ENCODE measurements at regions not wholly inside any gene's neighbourhood (a gene's known extent, or its start where the extent isn't known, plus 50 kb on each side); places are given as distances from the start of the nearest gene placed in this dataset.

DNA sequence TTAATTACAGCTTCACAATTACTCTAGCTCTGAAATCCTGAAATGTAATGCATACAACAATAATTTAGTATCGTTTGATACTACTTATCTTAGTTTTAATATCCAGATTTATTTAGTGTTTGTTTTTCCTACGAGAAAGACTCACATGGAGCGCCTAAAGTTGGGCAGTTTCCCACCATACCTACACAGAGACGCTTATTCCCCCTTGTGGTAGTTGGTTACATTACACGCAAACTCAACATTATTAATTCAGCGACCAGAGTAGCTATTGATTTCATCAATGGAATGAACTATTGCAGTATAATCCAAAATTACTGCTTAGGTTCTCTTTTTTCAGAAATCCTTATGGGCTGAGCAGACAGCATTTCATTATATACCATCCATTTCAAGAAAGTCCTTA lies 164.0 kb upstream of the REG3G start:
- no peaks in the 10 kb centered on the region for H3K9me2 ChIP-seq (ENCODE audit: low read depth, low read length)
- no peaks in the 10 kb centered on the region for H3K4me1 ChIP-seq (ENCODE audit: insufficient read depth, low read length, severe bottlenecking)
- no peak overlapping the region for H3K4me3 ChIP-seq (ENCODE audit: low read depth, low read length, poor library complexity, severe bottlenecking)
- H2AFZ ChIP-seq (ENCODE audit: low read length): no peak overlapping the region
- H3K27me3 ChIP-seq (ENCODE audit: insufficient read depth, low read length): no peaks in the 10 kb centered on the region
- H3K79me2 ChIP-seq (ENCODE audit: insufficient read depth, low read length): no peaks in the 10 kb centered on the region
- H3K9ac ChIP-seq (ENCODE audit: low read length): no peak overlapping the region
- no peak overlapping the region for H3K4me2 ChIP-seq (ENCODE audit: low read length)
- H3F3A ChIP-seq (ENCODE audit: insufficient read depth, low read length): no peaks in the 10 kb centered on the region
- no peaks in the 10 kb centered on the region for H3K9me3 ChIP-seq (ENCODE audit: low read length)
- H3K27ac ChIP-seq (ENCODE audit: low read depth, low read length, poor library complexity, severe bottlenecking): no peak overlapping the region
- H3K36me3 ChIP-seq (ENCODE audit: insufficient read depth, low read length): no peaks in the 10 kb centered on the region
- no peaks in the 10 kb centered on the region for H4K20me1 ChIP-seq (ENCODE audit: insufficient read depth, low read length)
- no peak for TF ChIP-seq EZH2 (IDR thresholded peaks at IDR 0.05; ENCODE audit: borderline replicate concordance, low read length)
- TF ChIP-seq, protein P1, sequence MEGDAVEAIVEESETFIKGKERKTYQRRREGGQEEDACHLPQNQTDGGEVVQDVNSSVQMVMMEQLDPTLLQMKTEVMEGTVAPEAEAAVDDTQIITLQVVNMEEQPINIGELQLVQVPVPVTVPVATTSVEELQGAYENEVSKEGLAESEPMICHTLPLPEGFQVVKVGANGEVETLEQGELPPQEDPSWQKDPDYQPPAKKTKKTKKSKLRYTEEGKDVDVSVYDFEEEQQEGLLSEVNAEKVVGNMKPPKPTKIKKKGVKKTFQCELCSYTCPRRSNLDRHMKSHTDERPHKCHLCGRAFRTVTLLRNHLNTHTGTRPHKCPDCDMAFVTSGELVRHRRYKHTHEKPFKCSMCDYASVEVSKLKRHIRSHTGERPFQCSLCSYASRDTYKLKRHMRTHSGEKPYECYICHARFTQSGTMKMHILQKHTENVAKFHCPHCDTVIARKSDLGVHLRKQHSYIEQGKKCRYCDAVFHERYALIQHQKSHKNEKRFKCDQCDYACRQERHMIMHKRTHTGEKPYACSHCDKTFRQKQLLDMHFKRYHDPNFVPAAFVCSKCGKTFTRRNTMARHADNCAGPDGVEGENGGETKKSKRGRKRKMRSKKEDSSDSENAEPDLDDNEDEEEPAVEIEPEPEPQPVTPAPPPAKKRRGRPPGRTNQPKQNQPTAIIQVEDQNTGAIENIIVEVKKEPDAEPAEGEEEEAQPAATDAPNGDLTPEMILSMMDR (IDR thresholded peaks at IDR 0.05; ENCODE audit: low read length): peak; percentile 57

DNA sequence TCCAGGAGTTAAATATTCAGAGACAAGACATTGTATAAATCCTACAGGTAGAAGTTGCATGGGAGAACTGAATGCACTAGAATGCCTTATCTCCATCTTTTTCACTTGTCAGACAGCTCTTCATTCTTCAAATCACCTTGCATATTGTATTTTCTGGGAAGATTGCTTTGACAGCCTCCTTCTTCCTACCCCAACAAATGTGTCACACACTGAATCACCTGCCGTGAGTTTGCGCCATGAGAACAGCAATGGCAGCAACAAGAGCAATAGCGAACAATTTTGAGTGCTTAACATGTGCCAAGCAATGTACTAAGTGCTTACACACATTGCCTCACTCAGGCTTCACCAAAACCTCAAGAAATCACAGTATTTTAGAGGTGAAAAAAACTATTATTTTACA lies 161.3 kb upstream of the REG3G start:
- Histone ChIP-seq H3K27me3 (ENCODE audit: insufficient read depth, low read length) (no peaks in the 10 kb centered on the region), H3K27ac (ENCODE audit: low read depth, low read length, poor library complexity, severe bottlenecking) (no peak overlapping the region), H2AFZ (ENCODE audit: low read length) (no peak overlapping the region), H3K4me3 (ENCODE audit: low read depth, low read length, poor library complexity, severe bottlenecking) (no peak overlapping the region), H3K36me3 (ENCODE audit: insufficient read depth, low read length) (no peaks in the 10 kb centered on the region), H4K20me1 (ENCODE audit: insufficient read depth, low read length) (no peaks in the 10 kb centered on the region), H3K79me2 (ENCODE audit: insufficient read depth, low read length) (no peaks in the 10 kb centered on the region), H3K4me1 (ENCODE audit: insufficient read depth, low read length, severe bottlenecking) (no peaks in the 10 kb centered on the region), H3F3A (ENCODE audit: insufficient read depth, low read length) (no peaks in the 10 kb centered on the region), H3K9me3 (ENCODE audit: low read length) (no peaks in the 10 kb centered on the region), H3K9me2 (ENCODE audit: low read depth, low read length) (no peaks in the 10 kb centered on the region), H3K4me2 (ENCODE audit: low read length) (no peak overlapping the region), H3K9ac (ENCODE audit: low read length) (no peak overlapping the region)
- no peak for TF ChIP-seq EZH2 (IDR thresholded peaks at IDR 0.05; ENCODE audit: borderline replicate concordance, low read length)
- TF ChIP-seq, protein P1 (IDR thresholded peaks at IDR 0.05; ENCODE audit: low read length): no peak

DNA sequence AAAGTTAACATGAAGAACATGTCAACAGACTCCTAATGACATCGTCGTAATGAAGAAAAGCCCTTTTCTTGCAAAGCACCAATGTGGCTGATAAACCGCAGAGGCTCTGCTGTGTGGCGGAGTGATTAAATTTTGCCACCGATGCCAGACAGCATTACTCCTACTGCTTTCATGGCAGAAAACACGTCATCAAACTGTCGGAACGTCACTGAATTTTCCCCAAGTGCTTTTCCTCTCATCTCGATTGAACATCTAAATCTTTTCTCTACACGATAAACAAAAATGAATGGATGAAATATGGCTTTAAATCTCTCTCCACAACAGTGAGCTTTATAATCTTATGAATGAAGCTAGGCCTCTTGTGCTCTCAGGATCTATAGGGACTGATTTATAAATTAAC lies 159.8 kb upstream of the REG3G start:
- no peaks in the 10 kb centered on the region for H3K79me2 ChIP-seq (ENCODE audit: insufficient read depth, low read length)
- H3K4me3 ChIP-seq (ENCODE audit: low read depth, low read length, poor library complexity, severe bottlenecking): no peak overlapping the region
- H3K4me2 ChIP-seq (ENCODE audit: low read length): no peak overlapping the region
- H3K9ac ChIP-seq (ENCODE audit: low read length): no peak overlapping the region
- TF ChIP-seq EZH2 (IDR thresholded peaks at IDR 0.05; ENCODE audit: borderline replicate concordance, low read length): no peak
- TF ChIP-seq, protein P1 (IDR thresholded peaks at IDR 0.05; ENCODE audit: low read length): no peak
- H3K9me2 ChIP-seq (ENCODE audit: low read depth, low read length): no peaks in the 10 kb centered on the region
- no peaks in the 10 kb centered on the region for H3K4me1 ChIP-seq (ENCODE audit: insufficient read depth, low read length, severe bottlenecking)
- H3K36me3 ChIP-seq (ENCODE audit: insufficient read depth, low read length): no peaks in the 10 kb centered on the region
- H3K27me3 ChIP-seq (ENCODE audit: insufficient read depth, low read length): no peaks in the 10 kb centered on the region
- no peak overlapping the region for H3K27ac ChIP-seq (ENCODE audit: low read depth, low read length, poor library complexity, severe bottlenecking)
- no peaks in the 10 kb centered on the region for H3F3A ChIP-seq (ENCODE audit: insufficient read depth, low read length)
- no peak overlapping the region for H2AFZ ChIP-seq (ENCODE audit: low read length)
- no peaks in the 10 kb centered on the region for H4K20me1 ChIP-seq (ENCODE audit: insufficient read depth, low read length)
- no peaks in the 10 kb centered on the region for H3K9me3 ChIP-seq (ENCODE audit: low read length)

Data from OCI-LY1 (cell line).